DOHH2 (cell line): ENCODE measurements at regions not wholly inside any gene's neighbourhood (a gene's known extent, or its start where the extent isn't known, plus 50 kb on each side); places are given as distances from the start of the nearest gene placed in this dataset.
"Not testable (repeated sequence)": the region's sequence is repeated elsewhere in the genome, so short reads cannot be mapped to it uniquely, and the experiment has no call there.

Source experiments
- H3F3A ChIP-seq: fragments of 200-600 bp; sonication (generic), shearing (Covaris generic); 2 replicates; pipeline ENCODE4 v1.6.0; 2016; ENCODE audit warnings: antibody characterized with exemption, mild to moderate bottlenecking; ENCODE audit not compliant: control insufficient read depth, insufficient read depth
- H3K27ac ChIP-seq: fragments of 200-600 bp; sonication (generic); 2 replicates; pipeline ENCODE4 v1.5.1; 2014; ENCODE audit warnings: low read depth, mild to moderate bottlenecking, low read length, moderate library complexity
- H3K27me3 ChIP-seq: fragments of 200-600 bp; sonication (generic); 2 replicates; pipeline ENCODE4 v1.6.1; 2014; ENCODE audit warnings: mild to moderate bottlenecking, low read length, mixed read lengths; ENCODE audit not compliant: control insufficient read depth
- H3K36me3 ChIP-seq: fragments of 200-600 bp; sonication (generic); 2 replicates; pipeline ENCODE4 v1.6.1; 2014; ENCODE audit warnings: mild to moderate bottlenecking, low read length, moderate library complexity, mixed read lengths; ENCODE audit not compliant: control insufficient read depth
- H3K4me1 ChIP-seq: fragments of 200-600 bp; sonication (generic); 2 replicates; pipeline ENCODE4 v1.6.1; 2014; ENCODE audit warnings: mild to moderate bottlenecking, low read length, mixed read lengths; ENCODE audit not compliant: control insufficient read depth
- H3K4me2 ChIP-seq: fragments of 200-600 bp; sonication (generic); 2 replicates; pipeline ENCODE4 v1.6.0; 2014; ENCODE audit warnings: mild to moderate bottlenecking, low read length, moderate library complexity
- H3K4me3 ChIP-seq: fragments of 200-600 bp; sonication (generic); 2 replicates; pipeline ENCODE4 v1.5.1; 2014; ENCODE audit warnings: mild to moderate bottlenecking, low read length, mixed read lengths
- H3K79me2 ChIP-seq: fragments of 200-600 bp; sonication (generic); 2 replicates; pipeline ENCODE4 v1.6.1; 2014; ENCODE audit warnings: mild to moderate bottlenecking, low read length, mixed read lengths; ENCODE audit not compliant: control insufficient read depth
- H3K9me2 ChIP-seq: fragments of 200-600 bp; sonication (generic); replicated peaks from 2 replicates; pipeline ENCODE4 v1.6.1; 2014; ENCODE audit warnings: mild to moderate bottlenecking, low read length, mixed read lengths; ENCODE audit not compliant: control insufficient read depth
- H3K9me3 ChIP-seq: fragments of 200-600 bp; sonication (generic); 2 replicates; pipeline ENCODE4 v1.6.1; 2014; ENCODE audit warnings: antibody characterized with exemption, low read length, mixed read lengths; ENCODE audit not compliant: control insufficient read depth, insufficient read depth
- H4K20me1 ChIP-seq: fragments of 200-600 bp; sonication (generic); 2 replicates; pipeline ENCODE4 v1.6.0; 2014; ENCODE audit warnings: low read depth, mild to moderate bottlenecking, antibody characterized with exemption, low read length, moderate library complexity; ENCODE audit not compliant: control insufficient read depth, insufficient read depth
- CTCF ChIP-seq: fragments of 200-600 bp; sonication (generic); IDR thresholded peaks from one replicate; pipeline ENCODE4 v1.5.1; 2014; ENCODE audit warnings: antibody characterized with exemption, mild to moderate bottlenecking, low read depth, low read length; ENCODE audit not compliant: poor library complexity, severe bottlenecking
- EZH2phosphoT487 ChIP-seq: fragments of 200-600 bp; sonication (generic); IDR thresholded peaks from 2 replicates; pipeline ENCODE4 v1.6.1; 2017; ENCODE audit warnings: borderline replicate concordance, mild to moderate bottlenecking, antibody characterized with exemption, low read length, moderate library complexity, mixed read lengths

- Histone ChIP-seq H3F3A (no peaks in the 10 kb centered on the region), H4K20me1 (no peaks in the 10 kb centered on the region), H3K4me1 (no peaks in the 10 kb centered on the region), H3K4me2 (no peak overlapping the region), H3K4me3 (no peak overlapping the region), H3K27ac (no peak overlapping the region), H3K36me3 (no peaks in the 10 kb centered on the region), H3K27me3 (no peaks in the 10 kb centered on the region), H3K9me3 (no peaks in the 10 kb centered on the region), H3K9me2 (no peaks in the 10 kb centered on the region), H3K79me2 (no peaks in the 10 kb centered on the region)
- TF ChIP-seq CTCF: no peak
- TF ChIP-seq EZH2phosphoT487: no peak
Observed at GRCh38 chr6:4662886-4663285, 113.3 kb upstream of the CDYL start.

GRCh38 chr6:4661391-4661790, 114.8 kb upstream of the CDYL start:
- H3K27ac ChIP-seq: no peak overlapping the region
- H3K9me2 ChIP-seq: no peaks in the 10 kb centered on the region
- H3F3A ChIP-seq: no peaks in the 10 kb centered on the region
- no peak overlapping the region for H3K4me3 ChIP-seq
- H3K36me3 ChIP-seq: no peaks in the 10 kb centered on the region
- H3K79me2 ChIP-seq: no peaks in the 10 kb centered on the region
- H3K27me3 ChIP-seq: no peaks in the 10 kb centered on the region
- no peaks in the 10 kb centered on the region for H3K4me1 ChIP-seq
- TF ChIP-seq CTCF (no peak), EZH2phosphoT487 (no peak)
- H3K4me2 ChIP-seq: no peak overlapping the region
- no peaks in the 10 kb centered on the region for H4K20me1 ChIP-seq
- H3K9me3 ChIP-seq: no peaks in the 10 kb centered on the region

- Histone ChIP-seq H3K9me2 (no peaks in the 10 kb centered on the region), H3F3A (no peaks in the 10 kb centered on the region), H3K4me1 (no peaks in the 10 kb centered on the region), H4K20me1 (no peaks in the 10 kb centered on the region), H3K27me3 (no peaks in the 10 kb centered on the region), H3K9me3 (no peaks in the 10 kb centered on the region), H3K27ac (no peak overlapping the region), H3K79me2 (no peaks in the 10 kb centered on the region), H3K4me3 (no peak overlapping the region), H3K36me3 (no peaks in the 10 kb centered on the region), H3K4me2 (no peak overlapping the region)
- TF ChIP-seq CTCF (no peak), EZH2phosphoT487 (no peak)
Observed at GRCh38 chr6:4660377-4661321, 115.6 kb upstream of the CDYL start.

GRCh38 chr6:4659719-4660118, 116.5 kb upstream of the CDYL start:
- H3K27me3 ChIP-seq, H3K9me3 ChIP-seq, H3K9me2 ChIP-seq, H3K4me1 ChIP-seq, H3K79me2 ChIP-seq, H3K4me2 ChIP-seq, H3K36me3 ChIP-seq, H3K4me3 ChIP-seq, H3K27ac ChIP-seq, H3F3A ChIP-seq, H4K20me1 ChIP-seq: not testable (repeated sequence)
